Mesendoderm (in vitro differentiated cells): ENCODE measurements at regions not wholly inside any gene's neighbourhood (a gene's known extent, or its start where the extent isn't known, plus 50 kb on each side); places are given as distances from the start of the nearest gene placed in this dataset.
A peak's percentile ranks its signal among the peaks of the same experiment; 100 is the strongest.

Experiments
- DNase-seq: peaks from one replicate; pipeline ENCODE4 v3.0.0; 2013
- H2AK5ac ChIP-seq: 2 replicates; pipeline ENCODE4 v1.6.1; 2013; ENCODE audit warnings: low read length, inconsistent platforms
- H2BK120ac ChIP-seq: 2 replicates; pipeline ENCODE4 v1.6.1; 2013; ENCODE audit warnings: low read depth, mild to moderate bottlenecking, low read length, moderate library complexity, mixed read lengths
- H2BK15ac ChIP-seq: replicated peaks from 2 replicates; pipeline ENCODE4 v1.6.1; 2013; ENCODE audit warnings: low read depth, mild to moderate bottlenecking, moderate library complexity
- H2BK5ac ChIP-seq: 2 replicates; pipeline ENCODE4 v1.6.1; 2013; ENCODE audit warnings: low read length, inconsistent platforms
- H3K18ac ChIP-seq: 2 replicates; pipeline ENCODE4 v1.6.1; 2013; ENCODE audit warnings: mild to moderate bottlenecking, low read length, mixed read lengths
- H3K23ac ChIP-seq: one replicate; pipeline ENCODE4 v1.6.1; 2013; ENCODE audit warnings: low read length
- H3K27ac ChIP-seq: 2 replicates; pipeline ENCODE4 v1.5.1; 2013; ENCODE audit warnings: low read depth, mild to moderate bottlenecking, inconsistent platforms, low read length, moderate library complexity
- H3K27me3 ChIP-seq: 2 replicates; pipeline ENCODE4 v1.6.1; 2013; ENCODE audit warnings: low read length, control low read depth, mild to moderate bottlenecking, inconsistent platforms; ENCODE audit not compliant: insufficient read depth, poor library complexity
- H3K36me3 ChIP-seq: 2 replicates; pipeline ENCODE4 v1.6.1; 2013; ENCODE audit warnings: low read length, inconsistent platforms; ENCODE audit not compliant: control insufficient read depth, insufficient read depth
- H3K4ac ChIP-seq: one replicate; pipeline ENCODE4 v1.6.1; 2013; ENCODE audit warnings: low read depth, mild to moderate bottlenecking, low read length, moderate library complexity
- H3K4me1 ChIP-seq: 2 replicates; pipeline ENCODE4 v1.6.1; 2013; ENCODE audit warnings: low read depth, low read length, inconsistent platforms; ENCODE audit not compliant: control insufficient read depth
- H3K4me2 ChIP-seq: 2 replicates; pipeline ENCODE4 v1.6.1; 2013; ENCODE audit warnings: low read length
- H3K4me3 ChIP-seq: 2 replicates; pipeline ENCODE4 v1.5.1; 2013; ENCODE audit warnings: mild to moderate bottlenecking, low read length
- H3K56ac ChIP-seq: one replicate; pipeline ENCODE4 v1.6.1; 2013; ENCODE audit warnings: low read length
- H3K79me1 ChIP-seq: 2 replicates; pipeline ENCODE4 v1.6.1; 2013; ENCODE audit warnings: low read length, inconsistent platforms
- H3K79me2 ChIP-seq: 2 replicates; pipeline ENCODE4 v1.6.1; 2013; ENCODE audit warnings: mild to moderate bottlenecking, low read length; ENCODE audit not compliant: control insufficient read depth, insufficient read depth
- H3K9ac ChIP-seq: 2 replicates; pipeline ENCODE4 v1.6.1; 2013; ENCODE audit warnings: low read length, inconsistent platforms
- H4K5ac ChIP-seq: one replicate; pipeline ENCODE4 v1.6.1; 2013; ENCODE audit warnings: low read length
- H4K8ac ChIP-seq: one replicate; pipeline ENCODE4 v1.6.1; 2013; ENCODE audit warnings: low read depth, mild to moderate bottlenecking, control low read depth, low read length, moderate library complexity
- WGBS: extraction: QIAGEN DNeasy Blood & Tissue Kit; methylation state at CpG from one replicate; pipeline ENCODE4 v1.1.7; 2013; ENCODE audit warnings: low lambda C conversion rate, missing lambda C conversion rate; ENCODE audit not compliant: insufficient coverage; ENCODE audit errors: extremely low coverage; 5-methylcytosine and 5-hydroxymethylcytosine counted together

DNA sequence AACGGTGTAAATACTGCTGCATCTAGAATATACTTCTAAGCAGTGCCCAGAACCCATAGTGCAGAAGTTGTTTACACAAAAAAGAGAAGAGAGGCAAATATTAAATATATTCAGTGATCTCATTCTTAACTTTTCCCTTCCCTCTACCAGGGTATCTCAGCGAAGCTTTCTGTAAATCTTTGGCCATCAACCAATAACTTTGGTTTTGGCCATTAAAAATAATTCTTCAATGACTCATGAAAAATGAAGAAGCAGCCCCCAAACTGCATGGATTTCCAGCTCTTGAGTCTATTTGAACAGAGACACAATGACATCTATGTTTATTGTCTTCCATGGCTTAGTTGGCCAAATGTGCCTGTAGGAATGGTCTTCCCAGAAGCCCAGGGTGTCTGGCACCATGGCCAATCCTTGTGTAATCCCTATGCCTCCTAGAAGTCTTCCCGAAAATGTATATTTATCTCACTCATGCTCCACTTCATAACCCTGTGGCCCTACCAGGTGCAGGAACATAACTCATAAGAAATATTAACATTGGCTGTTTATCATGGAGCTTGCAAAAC, 646.6 kb downstream of the TOX3 start:
- H3K4ac ChIP-seq: no peak overlapping the region
- no peak overlapping the region for H3K56ac ChIP-seq
- no CpG with 5 or more reads among the region's 3 CpGs for WGBS
- no peaks in the 10 kb centered on the region for H3K36me3 ChIP-seq
- no peak for DNase-seq
- H3K79me2 ChIP-seq: no peaks in the 10 kb centered on the region
- H3K18ac ChIP-seq: no peak overlapping the region
- H4K8ac ChIP-seq: no peak overlapping the region
- no peak overlapping the region for H4K5ac ChIP-seq
- no peak overlapping the region for H3K9ac ChIP-seq
- H3K4me3 ChIP-seq: no peak overlapping the region
- no peaks in the 10 kb centered on the region for H3K4me1 ChIP-seq
- no peak overlapping the region for H2BK120ac ChIP-seq
- no peak overlapping the region for H3K23ac ChIP-seq
- H2BK15ac ChIP-seq: peak overlapping the region; percentile 36
- H2AK5ac ChIP-seq: no peak overlapping the region
- H2BK5ac ChIP-seq: no peak overlapping the region
- no peak overlapping the region for H3K27ac ChIP-seq
- no peak overlapping the region for H3K4me2 ChIP-seq
- H3K27me3 ChIP-seq: no peaks in the 10 kb centered on the region
- no peaks in the 10 kb centered on the region for H3K79me1 ChIP-seq

DNA sequence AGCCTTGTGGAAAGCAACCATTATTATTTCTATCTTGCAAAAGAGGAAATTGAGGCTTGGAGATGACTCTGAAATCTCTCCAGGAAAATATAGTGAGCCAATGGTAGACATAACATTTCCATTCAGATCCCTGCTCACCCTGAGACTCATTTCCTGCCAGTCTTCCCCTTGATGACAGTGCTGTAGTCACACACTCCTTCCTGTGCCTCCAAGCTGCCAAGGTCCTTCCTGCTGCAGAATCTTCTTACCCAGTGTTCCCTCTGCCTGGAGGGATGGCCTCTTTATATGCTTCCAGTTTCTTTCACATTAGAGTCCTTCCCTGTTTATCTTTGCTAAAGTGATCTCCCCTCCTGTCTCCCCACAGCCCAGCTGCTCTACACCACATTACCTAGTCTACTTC, 648.1 kb downstream of the TOX3 start:
- Histone ChIP-seq H3K36me3 (no peaks in the 10 kb centered on the region), H3K18ac (no peak overlapping the region), H3K56ac (no peak overlapping the region), H3K4me2 (no peak overlapping the region), H4K5ac (no peak overlapping the region), H3K79me2 (no peaks in the 10 kb centered on the region), H2AK5ac (no peak overlapping the region), H2BK5ac (no peak overlapping the region), H2BK15ac (no peak overlapping the region), H3K79me1 (no peaks in the 10 kb centered on the region), H3K4ac (no peak overlapping the region), H3K23ac (no peak overlapping the region), H3K4me1 (no peaks in the 10 kb centered on the region), H4K8ac (no peak overlapping the region), H3K27ac (no peak overlapping the region), H3K27me3 (no peaks in the 10 kb centered on the region), H3K9ac (no peak overlapping the region), H2BK120ac (no peak overlapping the region), H3K4me3 (no peak overlapping the region)
- peak; percentile 6 for DNase-seq

DNA sequence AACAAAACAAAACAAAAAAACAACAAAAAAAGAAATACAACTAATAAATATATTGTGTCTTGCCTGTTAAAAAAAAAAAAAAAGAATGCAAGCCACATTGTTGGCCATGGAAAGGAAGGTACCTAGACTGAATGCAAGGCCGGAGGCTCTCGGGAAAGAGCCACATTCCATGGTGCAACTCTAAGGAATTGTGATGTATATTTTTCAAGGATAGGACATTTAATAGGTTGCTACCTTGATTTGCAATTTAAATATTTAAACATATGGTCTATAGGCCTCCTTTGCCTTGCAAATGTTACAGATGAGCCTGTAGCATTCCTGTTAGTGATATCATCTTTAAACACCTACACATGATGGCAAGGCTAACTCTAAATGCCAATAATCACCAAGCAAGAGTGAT, 650.9 kb downstream of the TOX3 start:
- peak; percentile 14 for DNase-seq
- H3K4me3 ChIP-seq: no peak overlapping the region
- H3K9ac ChIP-seq: no peak overlapping the region
- no peak overlapping the region for H3K27ac ChIP-seq
- no peak overlapping the region for H2BK5ac ChIP-seq
- WGBS: no CpG with 5 or more reads among the region's 2 CpGs
- H4K8ac ChIP-seq: no peak overlapping the region
- no peak overlapping the region for H3K18ac ChIP-seq
- no peak overlapping the region for H3K56ac ChIP-seq
- no peak overlapping the region for H2AK5ac ChIP-seq
- H3K4me1 ChIP-seq: no peaks in the 10 kb centered on the region
- no peak overlapping the region for H2BK120ac ChIP-seq
- no peaks in the 10 kb centered on the region for H3K36me3 ChIP-seq
- no peaks in the 10 kb centered on the region for H3K27me3 ChIP-seq
- no peaks in the 10 kb centered on the region for H3K79me1 ChIP-seq
- H3K4me2 ChIP-seq: no peak overlapping the region
- H3K4ac ChIP-seq: no peak overlapping the region
- H4K5ac ChIP-seq: no peak overlapping the region
- no peaks in the 10 kb centered on the region for H3K79me2 ChIP-seq
- H2BK15ac ChIP-seq: no peak overlapping the region
- no peak overlapping the region for H3K23ac ChIP-seq

DNA sequence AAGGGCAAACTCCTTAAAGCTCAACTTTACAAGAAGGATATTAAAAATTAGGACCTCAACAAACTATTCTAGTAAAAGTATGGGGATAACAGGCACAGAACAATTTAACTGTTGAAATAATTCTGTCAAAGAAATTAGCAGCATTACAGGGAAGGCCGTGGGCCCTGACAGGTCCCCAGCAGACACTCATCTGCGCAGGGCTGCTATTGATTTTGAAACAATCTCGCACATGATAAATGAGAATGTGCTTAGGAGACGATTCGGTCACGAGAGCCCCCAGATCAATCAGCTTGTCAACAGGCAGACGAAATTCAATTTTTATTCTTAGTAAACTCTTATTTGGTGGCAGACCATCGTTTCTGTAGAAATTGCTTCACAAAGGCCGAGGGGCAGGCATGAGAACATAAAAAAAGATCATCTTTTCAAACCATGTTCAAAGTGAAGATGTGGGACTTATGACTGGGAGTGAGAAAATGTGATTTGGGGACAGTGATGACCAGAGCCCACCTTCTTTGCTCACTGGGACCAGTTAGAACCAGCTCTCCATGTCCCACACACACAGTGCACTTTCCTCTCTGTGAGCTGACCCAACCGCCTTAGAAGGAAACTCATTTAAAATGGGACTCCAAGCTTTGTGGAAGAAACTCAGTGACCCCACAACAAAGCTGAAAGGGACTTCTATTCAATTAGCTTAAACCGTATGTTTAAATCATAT, 654.5 kb downstream of the TOX3 start:
- no peak overlapping the region for H3K23ac ChIP-seq
- no peak overlapping the region for H3K56ac ChIP-seq
- no peaks in the 10 kb centered on the region for H3K79me2 ChIP-seq
- no peak overlapping the region for H2BK120ac ChIP-seq
- H3K4me1 ChIP-seq: no peaks in the 10 kb centered on the region
- no peak overlapping the region for H3K18ac ChIP-seq
- H3K4me2 ChIP-seq: no peak overlapping the region
- H2AK5ac ChIP-seq: no peak overlapping the region
- H3K4ac ChIP-seq: no peak overlapping the region
- no CpG with 5 or more reads among the region's 11 CpGs for WGBS
- no peak for DNase-seq
- no peak overlapping the region for H3K9ac ChIP-seq
- no peaks in the 10 kb centered on the region for H3K36me3 ChIP-seq
- no peak overlapping the region for H2BK15ac ChIP-seq
- H3K27ac ChIP-seq: no peak overlapping the region
- H3K27me3 ChIP-seq: no peaks in the 10 kb centered on the region
- no peak overlapping the region for H4K5ac ChIP-seq
- no peaks in the 10 kb centered on the region for H3K79me1 ChIP-seq
- H2BK5ac ChIP-seq: no peak overlapping the region
- no peak overlapping the region for H4K8ac ChIP-seq
- no peak overlapping the region for H3K4me3 ChIP-seq

DNA sequence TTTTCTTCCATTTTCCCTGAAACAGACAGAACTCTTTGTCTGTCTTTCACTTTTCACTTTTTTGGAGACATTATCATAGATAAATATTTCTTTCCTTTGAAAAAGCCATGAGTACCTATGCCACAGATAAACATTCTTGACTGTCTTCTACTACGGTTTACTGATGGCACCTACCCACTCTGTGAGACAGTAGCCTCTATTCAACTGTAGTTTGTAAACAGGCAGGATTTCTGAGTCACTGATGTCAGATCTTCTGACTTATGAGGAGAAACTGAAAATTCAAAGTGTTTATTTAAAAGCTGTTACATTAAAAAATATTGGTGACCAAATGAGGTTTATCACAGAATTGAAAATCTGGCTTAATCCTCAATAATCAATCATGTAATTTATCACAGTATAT, 658.4 kb downstream of the TOX3 start:
- H3K4me3 ChIP-seq: no peak overlapping the region
- no peaks in the 10 kb centered on the region for H3K36me3 ChIP-seq
- no peak for DNase-seq
- no peaks in the 10 kb centered on the region for H3K27me3 ChIP-seq
- no peaks in the 10 kb centered on the region for H3K4me1 ChIP-seq
- H2BK15ac ChIP-seq: no peak overlapping the region
- no peak overlapping the region for H4K5ac ChIP-seq
- no peak overlapping the region for H3K9ac ChIP-seq
- H3K4ac ChIP-seq: no peak overlapping the region
- no peak overlapping the region for H2BK5ac ChIP-seq
- H3K56ac ChIP-seq: no peak overlapping the region
- no peak overlapping the region for H3K27ac ChIP-seq
- H3K79me1 ChIP-seq: no peaks in the 10 kb centered on the region
- H3K79me2 ChIP-seq: no peaks in the 10 kb centered on the region
- H3K4me2 ChIP-seq: no peak overlapping the region
- no peak overlapping the region for H2AK5ac ChIP-seq
- no peak overlapping the region for H3K18ac ChIP-seq
- no peak overlapping the region for H4K8ac ChIP-seq
- no CpG with 5 or more reads among the region's 1 CpG for WGBS
- no peak overlapping the region for H3K23ac ChIP-seq
- H2BK120ac ChIP-seq: no peak overlapping the region

DNA sequence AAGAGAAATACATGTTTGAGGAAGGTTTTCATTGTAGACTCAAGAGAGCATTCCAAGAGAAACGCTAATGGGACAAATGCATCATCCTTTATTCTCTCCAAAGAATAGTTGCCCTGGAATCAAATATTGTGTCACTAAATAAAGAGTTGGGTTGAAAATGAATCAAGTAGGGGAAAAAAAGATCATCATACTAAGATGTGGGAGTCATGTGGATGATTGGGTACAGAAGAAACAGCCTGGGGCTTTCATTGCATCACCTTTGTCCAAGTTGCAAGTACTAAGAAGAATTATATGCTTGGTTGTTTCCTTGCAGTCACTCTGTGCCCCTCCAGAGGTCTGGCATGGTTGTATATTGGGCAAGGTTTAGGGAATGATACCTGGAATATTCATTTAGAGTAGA, 658.9 kb downstream of the TOX3 start:
- no peak overlapping the region for H3K23ac ChIP-seq
- H3K4me1 ChIP-seq: no peaks in the 10 kb centered on the region
- no peak overlapping the region for H2AK5ac ChIP-seq
- H3K9ac ChIP-seq: no peak overlapping the region
- no peak overlapping the region for H3K4me3 ChIP-seq
- H3K27me3 ChIP-seq: no peaks in the 10 kb centered on the region
- H3K4me2 ChIP-seq: no peak overlapping the region
- H4K8ac ChIP-seq: no peak overlapping the region
- DNase-seq: no peak
- no peaks in the 10 kb centered on the region for H3K79me1 ChIP-seq
- no peak overlapping the region for H3K27ac ChIP-seq
- H3K56ac ChIP-seq: no peak overlapping the region
- H3K18ac ChIP-seq: no peak overlapping the region
- WGBS: no CpG with 5 or more reads among the region's 1 CpG
- H3K79me2 ChIP-seq: no peaks in the 10 kb centered on the region
- no peak overlapping the region for H2BK120ac ChIP-seq
- H2BK5ac ChIP-seq: no peak overlapping the region
- H2BK15ac ChIP-seq: no peak overlapping the region
- no peak overlapping the region for H4K5ac ChIP-seq
- H3K36me3 ChIP-seq: no peaks in the 10 kb centered on the region
- no peak overlapping the region for H3K4ac ChIP-seq
